ENCODE measurements at regions not wholly inside any gene's neighbourhood (a gene's known extent, or its start where the extent isn't known, plus 50 kb on each side); places are given as distances from the start of the nearest gene placed in this dataset.

GRCh38 chr7:56686276-56686859, 445.9 kb downstream of the ZNF479 start:
- TF ChIP-seq CTCF (IDR thresholded peaks at IDR 0.05) (no peak), ZFX (IDR thresholded peaks at IDR 0.05; ENCODE audit: borderline replicate concordance) (no peak)

Measured in 22Rv1 (cell line).